GM10248 (cell line): ENCODE measurements at regions not wholly inside any gene's neighbourhood (a gene's known extent, or its start where the extent isn't known, plus 50 kb on each side); places are given as distances from the start of the nearest gene placed in this dataset.

Experiments
- CTCF ChIA-PET: fragments of 300-600 bp; sonication (Branson Sonifier 250); formaldehyde crosslinking; extraction: SDS; loops from one replicate; lab custom pipeline; 2021; ENCODE audit warnings: antibody characterized with exemption; lab: Yijun Ruan, JAX
- POLR2A ChIA-PET: fragments of 350-650 bp; sonication (Branson Sonifier 250); formaldehyde crosslinking; extraction: SDS; loops from one replicate; lab custom pipeline; 2020; ENCODE audit warnings: antibody characterized with exemption; lab: Yijun Ruan, JAX
- DNase-seq: peaks from one replicate; pipeline ENCODE4 v3.0.0; 2012; ENCODE audit errors: extremely low spot score
- CTCF ChIP-seq: IDR thresholded peaks from 2 replicates; pipeline ENCODE4 v1.5.1; 2012; ENCODE audit warnings: mild to moderate bottlenecking, low read depth; ENCODE audit errors: extremely low read depth, missing control alignments, control extremely low read depth

- CTCF ChIA-PET = interaction anchor here (0.9 to 1.0 kb wide), 2 partner anchors 9 to 166 kb away, joined by 3 to 4 read pairs; no protein-coding TSS in a partner anchor
- no peak for DNase-seq
- TF ChIP-seq CTCF = no peak
- POLR2A ChIA-PET = no interaction called here
Observed at GRCh38 chr4:112931001-112931400, 118.5 kb upstream of the ANK2 start.

- POLR2A ChIA-PET = no interaction called here
- CTCF ChIA-PET = interaction anchor here (1.2 kb wide), 1 partner anchor 168 kb away, joined by 3 read pairs; no protein-coding TSS in a partner anchor
Observed at GRCh38 chr4:112933790-112934189, 115.7 kb upstream of the ANK2 start.

GRCh38 chr4:112938461-112939058 is 110.9 kb upstream of the ANK2 start:
- peak; percentile 40 for DNase-seq
- TF ChIP-seq CTCF = peak; percentile 52
- CTCF ChIA-PET = interaction anchor here (0.6 to 5.7 kb wide), 41 partner anchors 9 to 610 kb away, joined by 3 to 51 read pairs (median 4); no protein-coding TSS in a partner anchor
- POLR2A ChIA-PET = no interaction called here

More at GRCh38 chr4:112933790-112934189, 115.7 kb upstream of the ANK2 start:
- TF ChIP-seq CTCF = no peak
- no peak for DNase-seq

GRCh38 chr4:112939901-112940300 is 109.6 kb upstream of the ANK2 start:
- no peak for DNase-seq
- no peak for TF ChIP-seq CTCF
- ChIA-PET CTCF (interaction anchor here (0.9 to 5.7 kb wide), 10 partner anchors 8 to 613 kb away, joined by 3 to 51 read pairs (median 16); no protein-coding TSS in a partner anchor), POLR2A (no interaction called here)

- CTCF ChIA-PET = interaction anchor here (0.9 to 5.7 kb wide), 8 partner anchors 7 to 613 kb away, joined by 3 to 51 read pairs (median 15); no protein-coding TSS in a partner anchor
- no peak for TF ChIP-seq CTCF
- POLR2A ChIA-PET = no interaction called here
- DNase-seq = no peak
Observed at GRCh38 chr4:112940336-112940735, 109.1 kb upstream of the ANK2 start.

GRCh38 chr4:112942077-112942476 is 107.4 kb upstream of the ANK2 start:
- no peak for DNase-seq
- ChIA-PET POLR2A (no interaction called here), CTCF (interaction anchor here (0.9 to 2.7 kb wide), 5 partner anchors 10 to 177 kb away, joined by 3 to 20 read pairs (median 4); no protein-coding TSS in a partner anchor)
- TF ChIP-seq CTCF = no peak
